HCT116 (cell line): ENCODE measurements at regions not wholly inside any gene's neighbourhood (a gene's known extent, or its start where the extent isn't known, plus 50 kb on each side); places are given as distances from the start of the nearest gene placed in this dataset.

Experiments used
- ATF3 ChIP-seq: IDR thresholded peaks from 2 replicates; pipeline ENCODE4 v1.6.1; 2012
- CEBPB ChIP-seq: IDR thresholded peaks from 2 replicates; pipeline ENCODE4 v1.6.1; 2012; ENCODE audit warnings: low read depth
- CTCF ChIP-seq, 3 experiments: fragments of 200-600 bp in 1 of 3; sonication (generic) in 1 of 3; IDR thresholded peaks in 2 of 3; conservative IDR thresholded peaks in 1 of 3; 2 replicates each; pipeline ENCODE4 v1.5.1; 2012 to 2017; ENCODE audit warnings: low read depth in 2 of 3, low read length in 2 of 3, antibody characterized with exemption in 1 of 3, borderline replicate concordance in 1 of 3, control low read depth in 1 of 3, mild to moderate bottlenecking in 1 of 3, mixed read lengths in 1 of 3, mixed run types in 1 of 3, moderate library complexity in 1 of 3; ENCODE audit not compliant: insufficient read depth in 1 of 3
- ELF1 ChIP-seq: IDR thresholded peaks from 2 replicates; pipeline ENCODE4 v1.6.1; 2012; ENCODE audit warnings: low read depth, borderline replicate concordance
- JUND ChIP-seq: IDR thresholded peaks from 2 replicates; pipeline ENCODE4 v1.6.1; 2012
- MAX ChIP-seq: IDR thresholded peaks from 2 replicates; pipeline ENCODE4 v1.6.1; 2012
- POLR2A ChIP-seq: IDR thresholded peaks from 2 replicates; pipeline ENCODE4 v1.7.0; 2011; ENCODE audit warnings: borderline replicate concordance; ENCODE audit not compliant: insufficient read depth, insufficient read length; ENCODE audit errors: extremely low read depth
- POLR2AphosphoS5 ChIP-seq: IDR thresholded peaks from 2 replicates; pipeline ENCODE4 v1.6.1; 2011; ENCODE audit warnings: mild to moderate bottlenecking, low read depth, low read length, moderate library complexity
- RAD21 ChIP-seq: IDR thresholded peaks from 2 replicates; pipeline ENCODE4 v1.6.1; 2012; ENCODE audit warnings: low read depth, mild to moderate bottlenecking
- TCF7L2 ChIP-seq: IDR thresholded peaks from 2 replicates; pipeline ENCODE4 v1.7.0; 2011; ENCODE audit warnings: borderline replicate concordance, inconsistent platforms; ENCODE audit not compliant: insufficient read depth, insufficient read length; ENCODE audit errors: extremely low read depth
- ZBTB33 ChIP-seq: IDR thresholded peaks from 2 replicates; pipeline ENCODE4 v1.6.1; 2011; ENCODE audit warnings: mild to moderate bottlenecking, low read length, moderate library complexity; ENCODE audit not compliant: insufficient replicate concordance; ENCODE audit errors: extremely low read depth
- ZFX ChIP-seq: fragments of 450-650 bp; IDR thresholded peaks from 2 replicates; pipeline ENCODE4 v1.6.1; 2017

GRCh38 chr14:28375295-28375694 is 391.3 kb upstream of the FOXG1 start:
- TF ChIP-seq CTCF (IDR thresholded peaks at IDR 0.05 in 2 of 3, conservative IDR thresholded peaks at IDR 0.05 in 1 of 3; ENCODE audit: borderline replicate concordance in 1 of 3, insufficient read depth in 1 of 3, low read depth in 2 of 3, low read length in 2 of 3) (no peak), ZBTB33 (no peak), ELF1 (no peak), POLR2AphosphoS5 (no peak), CEBPB (no peak), TCF7L2 (no peak), ATF3 (no peak), JUND (no peak), MAX (no peak), POLR2A (no peak), ZFX (no peak), RAD21 (no peak)
